K562 (cell line): ENCODE measurements at regions not wholly inside any gene's neighbourhood (a gene's known extent, or its start where the extent isn't known, plus 50 kb on each side); places are given as distances from the start of the nearest gene placed in this dataset.

Experiments used
- ATAC-seq: fragments of 200-7000 bp; cut with Tn5 transposase; 3 replicates; pipeline ENCODE4 v1.9.1; 2020; ENCODE audit warnings: moderate library complexity
- BruUV-seq: library from RNA; stranded (reverse); fragments of 400-500 nt; replicated peaks from 2 replicates; lab custom pipeline; 2021; lab: Mats Ljungman, UMichigan
- CTCF ChIA-PET: fragments of 300-600 bp; formaldehyde crosslinking; extraction: SDS; loops from one replicate; lab custom pipeline; 2021; ENCODE audit warnings: low intra/inter-chr PET ratio; lab: Yijun Ruan, JAX
- POLR2A ChIA-PET: fragments of 300-600, 350-650 bp; sonication (Branson Sonifier 250); formaldehyde crosslinking; extraction: SDS; loops from one replicate; lab custom pipeline; 2021; ENCODE audit warnings: antibody characterized with exemption, inconsistent platforms; lab: Yijun Ruan, JAX
- DNase-seq, 4 experiments: peaks; one replicate each; pipeline versions ENCODE4 v3.0.0 to v3.0.0-alpha.2; 2011 to 2018; ENCODE audit warnings: low spot score in 3 of 4, mixed read lengths in 3 of 4; ENCODE audit errors: extremely low read depth in 1 of 4
- FAIRE-seq: peaks from 2 replicates; lab custom pipeline; 2011; peaks lifted over from hg19 to GRCh38; lab: Jason Lieb, UNC
- H2AFZ ChIP-seq: 2 replicates; pipeline ENCODE4 v1.6.0; 2011; ENCODE audit warnings: low read depth, low read length, control low read depth, inconsistent platforms
- H3K27ac ChIP-seq: fragments of 200-600 bp; 3 replicates; pipeline ENCODE4 v1.8.0; 2011; ENCODE audit warnings: low read depth, mild to moderate bottlenecking, control low read depth, inconsistent platforms, low read length, moderate library complexity, mixed read lengths; ENCODE audit errors: extremely low read depth
- H3K27me3 ChIP-seq, 2 experiments: fragments of 300-600 bp in 1 of 2; 2 replicates in 1 of 2; 3 replicates in 1 of 2; pipeline versions ENCODE4 v1.6.0 to v1.8.0; 2011; ENCODE audit warnings: inconsistent platforms in 2 of 2, low read length in 2 of 2, mild to moderate bottlenecking in 1 of 2, mixed read lengths in 1 of 2, moderate library complexity in 1 of 2; ENCODE audit not compliant: control insufficient read depth in 2 of 2, insufficient read depth in 2 of 2
- H3K36me3 ChIP-seq: fragments of 300-600 bp; 3 replicates; pipeline ENCODE4 v1.8.0; 2011; ENCODE audit warnings: mild to moderate bottlenecking, low read length, inconsistent platforms; ENCODE audit not compliant: control insufficient read depth, insufficient read depth
- H3K4me1 ChIP-seq, 2 experiments: fragments of 200-600 bp in 1 of 2; replicated peaks in 1 of 2; 2 replicates in 1 of 2; 3 replicates in 1 of 2; pipeline versions ENCODE4 v1.5.1 to v1.8.0; 2011; ENCODE audit warnings: inconsistent platforms in 2 of 2, low read length in 2 of 2, mild to moderate bottlenecking in 1 of 2, mixed read lengths in 1 of 2, moderate library complexity in 1 of 2; ENCODE audit not compliant: control insufficient read depth in 2 of 2, insufficient read depth in 2 of 2
- H3K4me2 ChIP-seq: 2 replicates; pipeline ENCODE4 v1.6.1; 2011; ENCODE audit warnings: low read length, control low read depth, inconsistent platforms, mixed read lengths; ENCODE audit not compliant: insufficient read depth
- H3K4me3 ChIP-seq: fragments of 200-600 bp; sonication (generic), shearing (Covaris generic); 2 replicates; pipeline ENCODE4 v1.5.1; 2016; ENCODE audit warnings: control low read depth, inconsistent platforms
- H3K79me2 ChIP-seq: fragments of 200-600 bp; 3 replicates; pipeline ENCODE4 v1.8.0; 2011; ENCODE audit warnings: low read length, inconsistent platforms; ENCODE audit not compliant: control insufficient read depth, insufficient read depth
- H3K9ac ChIP-seq, 2 experiments: 2 replicates each; pipeline versions ENCODE4 v1.6.0 to v1.6.1; 2011; ENCODE audit warnings: low read depth in 2 of 2, low read length in 2 of 2, control low read depth in 1 of 2, inconsistent platforms in 1 of 2, mild to moderate bottlenecking in 1 of 2, mixed read lengths in 1 of 2; ENCODE audit not compliant: insufficient read depth in 1 of 2
- H3K9me1 ChIP-seq: one replicate; pipeline ENCODE4 v1.6.0; 2011; ENCODE audit warnings: inconsistent platforms, mild to moderate bottlenecking, low read length, moderate library complexity; ENCODE audit not compliant: control insufficient read depth, insufficient read depth
- H3K9me3 ChIP-seq: replicated peaks from 2 replicates; pipeline ENCODE4 v1.5.1; 2011; ENCODE audit warnings: low read depth, low read length, inconsistent platforms; ENCODE audit not compliant: control insufficient read depth, insufficient read depth
- H4K20me1 ChIP-seq: replicated peaks from 2 replicates; pipeline ENCODE4 v1.6.1; 2011; ENCODE audit warnings: low read length, inconsistent platforms, mixed read lengths; ENCODE audit not compliant: control insufficient read depth, insufficient read depth
- CREBBP ChIP-seq: IDR thresholded peaks from one replicate; pipeline ENCODE4 v1.6.1; 2012; ENCODE audit warnings: low read depth, mild to moderate bottlenecking, control low read depth, inconsistent platforms, low read length
- CREM ChIP-seq: IDR thresholded peaks from 2 replicates; pipeline ENCODE4 v1.6.1; 2014; ENCODE audit warnings: antibody characterized with exemption, low read depth
- TAL1 ChIP-seq: fragments of 450-650 bp; IDR thresholded peaks from 2 replicates; pipeline ENCODE4 v1.6.1; 2016; ENCODE audit warnings: mild to moderate bottlenecking
- WGBS: fragments of 100-300 bp; shearing (Covaris generic); methylation state at CpG from one replicate; pipeline ENCODE4 v1.1.6; 2016; ENCODE audit warnings: low coverage, mixed read lengths; ENCODE audit not compliant: insufficient coverage; ENCODE audit errors: missing lambda C conversion rate; 5-methylcytosine and 5-hydroxymethylcytosine counted together
- in situ Hi-C: fragments of 300-500 bp; cut with MboI; formaldehyde crosslinking; loops from 4 replicates; pipeline ENCODE4 v1.15.0; 2018; ENCODE audit warnings: inconsistent platforms, mixed read lengths
- intact Hi-C: fragments of 100-400 bp; cut with micrococcal nuclease; formaldehyde crosslinking; loops from 2 replicates; pipeline ENCODE4 v1.14.2; 2022
- TF ChIP-seq, protein P1 (sequence below): fragments of 450-650 bp; IDR thresholded peaks from 2 replicates; pipeline ENCODE4 v1.6.1; 2016
- TF ChIP-seq, protein P2 (sequence below), 2 experiments: fragments of 450-650 bp in 1 of 2; sonication (generic) in 1 of 2; formaldehyde crosslinking in 1 of 2; IDR thresholded peaks in 1 of 2; conservative IDR thresholded peaks in 1 of 2; 2 replicates each; pipeline versions ENCODE4 v1.6.1 to v1.8.1; 2016 to 2023; ENCODE audit warnings: mild to moderate bottlenecking in 2 of 2, moderate library complexity in 2 of 2, inconsistent platforms in 1 of 2, missing genetic modification reagents in 1 of 2

DNA sequence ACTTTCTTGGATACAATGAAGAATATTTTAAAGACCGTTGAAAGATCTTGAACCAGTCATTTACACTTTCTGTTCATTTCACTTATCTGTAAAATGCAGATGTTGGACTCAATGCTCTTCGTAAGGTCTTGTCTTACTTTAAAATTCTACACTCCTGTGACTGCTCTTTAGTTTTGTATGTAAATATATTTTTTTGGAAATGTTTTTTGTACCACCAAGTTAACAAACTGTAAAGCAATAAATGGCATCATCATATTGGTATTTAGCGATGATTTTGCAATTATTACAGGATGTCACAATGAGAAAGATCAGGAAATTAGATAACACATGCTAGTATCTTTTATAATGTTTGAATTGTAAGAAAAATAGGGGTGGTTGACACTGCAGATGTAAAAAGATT lies 80.8 kb upstream of the GNAQ start (continued):
- TF ChIP-seq CREBBP (no peak), TAL1 (no peak)

DNA sequence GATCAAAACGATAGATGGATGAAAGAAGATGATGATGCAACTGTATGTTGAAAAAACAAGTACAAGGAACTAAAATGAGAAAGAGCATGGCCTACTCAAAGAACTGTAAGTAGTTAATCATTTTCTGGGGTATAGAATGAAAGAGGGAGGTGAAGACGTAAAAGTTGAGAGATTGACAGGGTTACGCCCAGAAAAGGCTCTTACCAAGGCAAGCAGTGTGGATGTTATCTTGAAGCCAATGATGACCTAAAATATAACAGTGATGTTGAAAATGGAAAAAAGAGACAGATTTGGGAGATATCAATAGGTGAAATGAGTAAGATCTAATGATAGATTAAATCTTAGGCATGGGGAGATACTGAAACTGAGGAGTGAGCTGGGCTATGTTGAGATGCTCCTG lies 80.4 kb upstream of the GNAQ start:
- FAIRE-seq = no peak
- Histone ChIP-seq H3K9me1 (no peaks in the 10 kb centered on the region), H3K4me1 (no peaks in the 10 kb centered on the region), H2AFZ (no peak overlapping the region), H3K79me2 (no peaks in the 10 kb centered on the region), H3K27me3 (no peaks in the 10 kb centered on the region), H3K4me3 (no peak overlapping the region), H3K9me3 (no peaks in the 10 kb centered on the region), H3K4me2 (no peak overlapping the region), H4K20me1 (no peaks in the 10 kb centered on the region), H3K27ac (no peak overlapping the region), H3K36me3 (no peaks in the 10 kb centered on the region), H3K9ac (no peak overlapping the region)
- in situ Hi-C loops (loop anchor here (10.0 kb wide), 1 partner anchor 137 kb away; no protein-coding TSS in a partner anchor), intact Hi-C loops (no loop called here)
- BruUV-seq = no TSS peak
- POLR2A ChIA-PET = no interaction called here
- CTCF ChIA-PET = no interaction called here
- TF ChIP-seq, protein P1, sequence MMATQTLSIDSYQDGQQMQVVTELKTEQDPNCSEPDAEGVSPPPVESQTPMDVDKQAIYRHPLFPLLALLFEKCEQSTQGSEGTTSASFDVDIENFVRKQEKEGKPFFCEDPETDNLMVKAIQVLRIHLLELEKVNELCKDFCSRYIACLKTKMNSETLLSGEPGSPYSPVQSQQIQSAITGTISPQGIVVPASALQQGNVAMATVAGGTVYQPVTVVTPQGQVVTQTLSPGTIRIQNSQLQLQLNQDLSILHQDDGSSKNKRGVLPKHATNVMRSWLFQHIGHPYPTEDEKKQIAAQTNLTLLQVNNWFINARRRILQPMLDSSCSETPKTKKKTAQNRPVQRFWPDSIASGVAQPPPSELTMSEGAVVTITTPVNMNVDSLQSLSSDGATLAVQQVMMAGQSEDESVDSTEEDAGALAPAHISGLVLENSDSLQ = 0 out of 2 replicates have a peak, but pooled peaks have one; percentile 16
- TF ChIP-seq, protein P2, sequence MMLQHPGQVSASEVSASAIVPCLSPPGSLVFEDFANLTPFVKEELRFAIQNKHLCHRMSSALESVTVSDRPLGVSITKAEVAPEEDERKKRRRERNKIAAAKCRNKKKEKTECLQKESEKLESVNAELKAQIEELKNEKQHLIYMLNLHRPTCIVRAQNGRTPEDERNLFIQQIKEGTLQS (IDR thresholded peaks at IDR 0.05) = peak; percentile 43
- TF ChIP-seq, protein P2 (CRISPR knock-in tag; conservative IDR thresholded peaks at IDR 0.05) = no peak
- no peak for TF ChIP-seq CREM
- DNase-seq = no peak
- WGBS = 6% methylated on average over 3 of the region's 3 CpGs
- ATAC-seq = no peak
